Type B pancreatic cell (in vitro differentiated cells): ENCODE measurements at regions not wholly inside any gene's neighbourhood (a gene's known extent, or its start where the extent isn't known, plus 50 kb on each side); places are given as distances from the start of the nearest gene placed in this dataset.

Experiments
- DNase-seq: peaks from one replicate; pipeline ENCODE4 v3.0.0; 2021; ENCODE audit warnings: mixed read lengths; ENCODE audit not compliant: unreplicated experiment; ENCODE audit errors: extremely low spot score
- H3K27ac Mint-ChIP-seq: 2 replicates; pipeline ENCODE4 v1.8.0; 2021; ENCODE audit warnings: mild to moderate bottlenecking, mixed read lengths
- H3K27me3 Mint-ChIP-seq: 2 replicates; pipeline ENCODE4 v1.8.0; 2021; ENCODE audit warnings: mixed read lengths
- H3K36me3 Mint-ChIP-seq: 2 replicates; pipeline ENCODE4 v1.8.0; 2021; ENCODE audit warnings: mixed read lengths
- H3K4me1 Mint-ChIP-seq: one replicate; pipeline ENCODE4 v1.8.0; 2021; ENCODE audit warnings: mixed read lengths; ENCODE audit not compliant: unreplicated experiment
- H3K4me3 Mint-ChIP-seq: 2 replicates; pipeline ENCODE4 v1.8.0; 2021; ENCODE audit warnings: mild to moderate bottlenecking, mixed read lengths
- H3K9me3 Mint-ChIP-seq: 2 replicates; pipeline ENCODE4 v1.8.0; 2021; ENCODE audit warnings: mixed read lengths
- TF ChIP-seq, protein P1 (sequence below): fragments of 200-600 bp; sonication (generic); conservative IDR thresholded peaks from 2 replicates; pipeline ENCODE4 v1.5.0; 2021; ENCODE audit warnings: antibody characterized with exemption, mild to moderate bottlenecking

DNA sequence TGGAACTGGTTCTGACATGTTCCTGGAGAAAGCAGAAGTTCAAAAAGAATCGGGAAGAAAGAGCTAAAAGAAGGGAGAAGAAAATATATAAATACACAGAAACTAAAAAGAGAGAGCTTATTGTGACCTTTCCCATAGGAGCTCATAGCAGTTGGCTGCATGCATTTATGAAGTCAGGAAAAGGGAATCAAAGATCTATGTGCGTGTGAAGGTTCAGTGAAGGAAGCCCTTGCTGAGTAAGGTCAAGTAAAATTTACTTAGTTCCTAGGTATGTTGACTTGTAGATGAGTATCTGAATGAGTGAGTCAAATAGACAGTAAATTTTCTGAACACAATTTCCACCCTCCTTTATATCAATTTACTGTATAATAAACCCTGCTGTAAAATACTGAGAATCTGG lies 632.5 kb downstream of the SLCO4C1 start:
- TF ChIP-seq, protein P1, sequence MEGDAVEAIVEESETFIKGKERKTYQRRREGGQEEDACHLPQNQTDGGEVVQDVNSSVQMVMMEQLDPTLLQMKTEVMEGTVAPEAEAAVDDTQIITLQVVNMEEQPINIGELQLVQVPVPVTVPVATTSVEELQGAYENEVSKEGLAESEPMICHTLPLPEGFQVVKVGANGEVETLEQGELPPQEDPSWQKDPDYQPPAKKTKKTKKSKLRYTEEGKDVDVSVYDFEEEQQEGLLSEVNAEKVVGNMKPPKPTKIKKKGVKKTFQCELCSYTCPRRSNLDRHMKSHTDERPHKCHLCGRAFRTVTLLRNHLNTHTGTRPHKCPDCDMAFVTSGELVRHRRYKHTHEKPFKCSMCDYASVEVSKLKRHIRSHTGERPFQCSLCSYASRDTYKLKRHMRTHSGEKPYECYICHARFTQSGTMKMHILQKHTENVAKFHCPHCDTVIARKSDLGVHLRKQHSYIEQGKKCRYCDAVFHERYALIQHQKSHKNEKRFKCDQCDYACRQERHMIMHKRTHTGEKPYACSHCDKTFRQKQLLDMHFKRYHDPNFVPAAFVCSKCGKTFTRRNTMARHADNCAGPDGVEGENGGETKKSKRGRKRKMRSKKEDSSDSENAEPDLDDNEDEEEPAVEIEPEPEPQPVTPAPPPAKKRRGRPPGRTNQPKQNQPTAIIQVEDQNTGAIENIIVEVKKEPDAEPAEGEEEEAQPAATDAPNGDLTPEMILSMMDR: no peak
- Mint-ChIP-seq H3K27ac (no peak overlapping the region), H3K36me3 (no peaks in the 10 kb centered on the region), H3K4me1 (peaks cover 4% of the 10 kb centered on the region), H3K27me3 (no peaks in the 10 kb centered on the region), H3K9me3 (no peaks in the 10 kb centered on the region), H3K4me3 (no peak overlapping the region)
- DNase-seq: no peak

DNA sequence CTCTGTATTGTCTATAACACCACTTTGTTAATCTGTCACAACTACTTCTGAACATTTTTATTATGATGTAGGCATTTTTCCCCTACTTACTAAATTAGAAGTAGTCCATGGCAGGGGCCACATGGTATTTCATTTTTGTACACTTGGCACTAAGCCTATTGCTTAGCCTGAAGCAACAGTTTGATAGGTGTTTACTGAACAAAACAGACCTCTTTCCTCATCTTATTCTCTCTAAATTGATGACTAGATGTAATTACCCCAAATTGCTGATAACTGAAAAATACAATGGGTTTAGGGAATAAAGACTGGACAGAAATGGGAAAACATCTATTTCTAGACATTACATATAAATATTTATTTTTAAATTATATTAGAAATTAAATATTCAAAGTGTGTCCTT lies 633.8 kb downstream of the SLCO4C1 start:
- no peaks in the 10 kb centered on the region for H3K27me3 Mint-ChIP-seq
- TF ChIP-seq, protein P1: no peak
- H3K9me3 Mint-ChIP-seq: no peaks in the 10 kb centered on the region
- H3K36me3 Mint-ChIP-seq: no peaks in the 10 kb centered on the region
- H3K4me3 Mint-ChIP-seq: no peak overlapping the region
- no peak overlapping the region for H3K27ac Mint-ChIP-seq
- peaks cover 4% of the 10 kb centered on the region for H3K4me1 Mint-ChIP-seq
- DNase-seq: no peak

DNA sequence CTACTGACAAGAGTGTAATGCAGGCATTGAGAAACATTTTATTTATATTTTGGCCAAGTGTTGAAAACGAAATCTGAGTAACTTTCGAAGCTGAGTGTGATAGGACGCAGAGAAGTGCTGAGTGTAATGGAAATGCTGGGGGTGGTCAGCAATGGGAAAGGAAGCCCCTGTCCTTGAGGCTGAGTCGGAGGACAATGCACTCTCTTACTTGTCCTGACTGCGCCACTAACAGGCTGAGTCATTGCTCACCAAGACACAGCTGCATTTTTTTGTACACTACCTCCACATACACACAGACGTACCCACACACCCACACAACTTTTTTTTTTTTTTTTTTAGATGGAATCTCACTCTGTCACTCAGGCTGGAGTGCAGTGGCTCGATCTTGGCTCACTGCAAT lies 637.7 kb downstream of the SLCO4C1 start:
- no peaks in the 10 kb centered on the region for H3K36me3 Mint-ChIP-seq
- H3K27ac Mint-ChIP-seq: no peak overlapping the region

DNA sequence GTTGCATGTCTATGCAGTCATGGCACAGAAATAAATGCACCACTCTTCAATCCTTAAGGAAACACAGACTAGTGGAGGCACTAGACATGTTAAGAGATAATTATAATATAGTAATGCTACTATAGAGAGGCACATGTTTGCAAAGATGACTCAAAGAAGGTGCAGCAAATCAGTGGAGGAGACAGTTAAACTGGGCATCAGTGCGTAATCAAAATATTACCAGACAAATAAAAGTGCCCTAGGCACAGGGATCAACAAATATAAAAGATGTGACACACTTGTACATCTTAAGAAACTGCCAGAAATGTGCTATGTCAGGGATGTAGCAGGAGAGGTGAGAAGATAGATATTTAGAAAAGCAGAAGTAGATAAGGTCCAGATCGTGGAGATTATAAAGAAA lies 642.1 kb downstream of the SLCO4C1 start:
- TF ChIP-seq, protein P1: no peak
- H3K9me3 Mint-ChIP-seq: no peaks in the 10 kb centered on the region
- DNase-seq: no peak
- H3K36me3 Mint-ChIP-seq: no peaks in the 10 kb centered on the region
- no peaks in the 10 kb centered on the region for H3K27me3 Mint-ChIP-seq
- H3K4me1 Mint-ChIP-seq: no peaks in the 10 kb centered on the region
- no peak overlapping the region for H3K27ac Mint-ChIP-seq
- H3K4me3 Mint-ChIP-seq: no peak overlapping the region

More for the DNA sequence above, 637.7 kb downstream of the SLCO4C1 start:
- Mint-ChIP-seq H3K4me1 (peaks cover 3% of the 10 kb centered on the region), H3K27me3 (no peaks in the 10 kb centered on the region), H3K4me3 (no peak overlapping the region), H3K9me3 (no peaks in the 10 kb centered on the region)
- no peak for DNase-seq
- TF ChIP-seq, protein P1: no peak

DNA sequence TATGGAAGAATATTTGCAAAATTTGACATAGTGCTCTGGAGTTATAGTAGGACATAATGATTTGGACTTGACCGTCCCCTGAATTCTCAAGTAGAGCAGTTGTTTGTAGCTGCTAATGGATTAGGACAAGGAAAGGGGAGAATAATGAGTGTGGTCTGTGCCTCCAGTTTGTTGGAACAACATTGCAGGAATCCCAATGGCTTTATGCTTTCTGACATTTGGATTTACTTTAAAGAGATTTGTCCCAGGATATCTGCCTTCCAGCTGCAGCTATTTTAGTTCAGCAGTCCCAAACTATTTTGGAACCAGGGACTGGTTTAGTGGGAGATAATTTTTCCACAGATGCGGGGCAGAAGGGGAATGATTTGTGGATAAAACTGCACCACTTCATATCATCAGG lies 648.2 kb downstream of the SLCO4C1 start:
- Mint-ChIP-seq H3K36me3 (no peaks in the 10 kb centered on the region), H3K27me3 (peaks cover 3% of the 10 kb centered on the region), H3K4me1 (peaks cover 7% of the 10 kb centered on the region), H3K27ac (no peak overlapping the region), H3K4me3 (no peak overlapping the region), H3K9me3 (no peaks in the 10 kb centered on the region)
- TF ChIP-seq, protein P1: no peak
- no peak for DNase-seq

DNA sequence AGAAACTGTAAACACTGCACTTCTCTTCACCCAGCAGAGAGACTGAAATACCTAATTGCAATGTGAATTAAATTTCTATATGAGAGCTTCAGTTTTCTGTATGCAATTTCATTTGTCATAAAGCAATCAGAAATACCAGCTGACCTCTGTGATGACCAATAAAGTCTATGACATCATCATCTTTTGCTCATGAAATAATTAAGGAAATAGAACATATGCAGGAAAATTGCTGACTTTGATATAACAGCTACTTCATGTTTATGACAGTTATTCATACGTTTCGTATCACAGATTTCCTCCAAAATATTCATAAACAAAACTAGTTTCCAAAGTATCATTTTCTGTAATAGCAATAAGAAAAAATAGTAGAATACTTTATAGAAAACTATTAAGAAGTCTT lies 652.3 kb downstream of the SLCO4C1 start:
- no peak overlapping the region for H3K4me3 Mint-ChIP-seq
- H3K27ac Mint-ChIP-seq: no peak overlapping the region
- peaks cover 3% of the 10 kb centered on the region for H3K27me3 Mint-ChIP-seq
- no peaks in the 10 kb centered on the region for H3K9me3 Mint-ChIP-seq
- peaks cover 8% of the 10 kb centered on the region for H3K4me1 Mint-ChIP-seq
- no peak for DNase-seq
- TF ChIP-seq, protein P1: no peak
- H3K36me3 Mint-ChIP-seq: no peaks in the 10 kb centered on the region
